ENCODE measurements at regions not wholly inside any gene's neighbourhood (a gene's known extent, or its start where the extent isn't known, plus 50 kb on each side); places are given as distances from the start of the nearest gene placed in this dataset.

DNA sequence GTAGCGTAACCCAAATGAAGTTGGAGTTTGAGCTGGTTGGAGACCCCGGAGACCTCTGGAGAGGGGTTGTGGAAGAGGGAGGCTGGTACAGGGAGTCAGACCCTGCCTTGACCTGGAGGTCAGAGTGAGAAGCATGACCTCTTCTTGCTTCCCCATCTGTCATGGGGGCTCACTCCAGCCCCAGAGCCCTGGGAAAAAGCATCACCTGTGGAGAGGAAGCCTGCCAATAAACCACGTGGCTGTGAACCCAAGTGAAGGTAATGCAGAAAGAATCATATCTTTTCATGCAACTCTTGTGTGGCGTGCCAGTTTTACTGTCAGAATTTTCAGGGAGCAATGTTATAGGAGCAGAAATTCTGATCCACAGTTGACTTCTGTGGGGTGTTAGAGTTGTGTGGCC, 178.5 kb upstream of the PRICKLE1 start:
- no peak overlapping the region for H3K27ac ChIP-seq (ENCODE audit: low read depth in 1 of 2, low read length in 2 of 2)
- no peak overlapping the region for H3K4me3 Mint-ChIP-seq
- H3K4me3 ChIP-seq (replicated peaks in 1 of 3; ENCODE audit: low read depth in 2 of 3, low read length in 3 of 3), result no peak overlapping the region
- no peak for DNase-seq
- H3K9ac ChIP-seq (ENCODE audit: insufficient read depth, low read length, poor library complexity, severe bottlenecking), result no peak overlapping the region
- H3K36me3 Mint-ChIP-seq, result no peaks in the 10 kb centered on the region
- H3K79me2 ChIP-seq (ENCODE audit: insufficient read depth, low read length), result no peaks in the 10 kb centered on the region
- no peaks in the 10 kb centered on the region for H3K27me3 Mint-ChIP-seq (ENCODE audit: low read depth in 3 of 3)
- no peaks in the 10 kb centered on the region for H3K4me1 Mint-ChIP-seq
- intact Hi-C loops (cut with micrococcal nuclease), result no loop called here
- H3K27me3 ChIP-seq (ENCODE audit: control insufficient read depth in 2 of 2, insufficient read depth in 2 of 2, low read length in 2 of 2), result no peaks in the 10 kb centered on the region
- TF ChIP-seq CTCF (IDR thresholded peaks at IDR 0.05), result no peak
- no peak overlapping the region for H3K27ac Mint-ChIP-seq
- no peaks in the 10 kb centered on the region for H4K20me1 ChIP-seq (ENCODE audit: insufficient read depth, low read length)
- peaks cover 6 to 12% of the 10 kb centered on the region in 2 donors for H3K9me3 ChIP-seq (replicated peaks in 1 of 2; ENCODE audit: control insufficient read depth in 1 of 2, insufficient read depth in 1 of 2, low read length in 2 of 2)
- WGBS (ENCODE audit: insufficient coverage), result 92% methylated on average over 4 of the region's 4 CpGs
- H3K4me1 ChIP-seq (ENCODE audit: control insufficient read depth in 1 of 2, insufficient read depth in 2 of 2, low read length in 2 of 2), result no peaks in the 10 kb centered on the region
- no peak overlapping the region for H2AFZ ChIP-seq (ENCODE audit: insufficient read depth, low read depth, low read length, poor library complexity, severe bottlenecking)
- no peak overlapping the region for H3K4me2 ChIP-seq (replicated peaks; ENCODE audit: extremely low read depth, low read length, poor library complexity, severe bottlenecking)
- H3K36me3 ChIP-seq (replicated peaks in 1 of 2; ENCODE audit: control insufficient read depth in 1 of 2, insufficient read depth in 2 of 2, low read length in 2 of 2), result no peaks in the 10 kb centered on the region
- H3K9me3 Mint-ChIP-seq, result peaks cover 3 to 18% (median 7%) of the 10 kb centered on the region in 7 donors

GRCh38 chr12:42767326-42767954, 177.9 kb upstream of the PRICKLE1 start:
- Histone ChIP-seq H3K9me3 (replicated peaks in 1 of 2; ENCODE audit: control insufficient read depth in 1 of 2, insufficient read depth in 1 of 2, low read length in 2 of 2) (peaks cover 6 to 12% of the 10 kb centered on the region in 2 donors), H3K4me1 (ENCODE audit: control insufficient read depth in 1 of 2, insufficient read depth in 2 of 2, low read length in 2 of 2) (no peaks in the 10 kb centered on the region), H3K9ac (ENCODE audit: insufficient read depth, low read length, poor library complexity, severe bottlenecking) (no peak overlapping the region), H3K27me3 (ENCODE audit: control insufficient read depth in 2 of 2, insufficient read depth in 2 of 2, low read length in 2 of 2) (no peaks in the 10 kb centered on the region), H2AFZ (ENCODE audit: insufficient read depth, low read depth, low read length, poor library complexity, severe bottlenecking) (no peak overlapping the region), H3K79me2 (ENCODE audit: insufficient read depth, low read length) (no peaks in the 10 kb centered on the region), H3K4me3 (replicated peaks in 1 of 3; ENCODE audit: low read depth in 2 of 3, low read length in 3 of 3) (no peak overlapping the region), H4K20me1 (ENCODE audit: insufficient read depth, low read length) (no peaks in the 10 kb centered on the region), H3K27ac (ENCODE audit: low read depth in 1 of 2, low read length in 2 of 2) (no peak overlapping the region), H3K36me3 (replicated peaks in 1 of 2; ENCODE audit: control insufficient read depth in 1 of 2, insufficient read depth in 2 of 2, low read length in 2 of 2) (no peaks in the 10 kb centered on the region), H3K4me2 (replicated peaks; ENCODE audit: extremely low read depth, low read length, poor library complexity, severe bottlenecking) (no peak overlapping the region)
- H3K36me3 Mint-ChIP-seq, result no peaks in the 10 kb centered on the region
- H3K27ac Mint-ChIP-seq, result no peak overlapping the region
- intact Hi-C loops (cut with micrococcal nuclease), result no loop called here
- TF ChIP-seq CTCF (IDR thresholded peaks at IDR 0.05), result no peak
- DNase-seq, result no peak
- H3K4me3 Mint-ChIP-seq, result no peak overlapping the region
- H3K9me3 Mint-ChIP-seq, result peaks cover 3 to 18% (median 7%) of the 10 kb centered on the region in 7 donors
- H3K4me1 Mint-ChIP-seq, result no peaks in the 10 kb centered on the region
- no peaks in the 10 kb centered on the region for H3K27me3 Mint-ChIP-seq (ENCODE audit: low read depth in 3 of 3)
- no CpG with 5 or more reads among the region's 7 CpGs for WGBS (ENCODE audit: insufficient coverage)
